Dermis microvascular lymphatic vessel endothelial cell (primary cell): ENCODE measurements at regions not wholly inside any gene's neighbourhood (a gene's known extent, or its start where the extent isn't known, plus 50 kb on each side); places are given as distances from the start of the nearest gene placed in this dataset.
"Not testable (repeated sequence)": the region's sequence is repeated elsewhere in the genome, so short reads cannot be mapped to it uniquely, and the experiment has no call there.

ENCODE experiments used
- DNase-seq, 2 donors: peaks; one replicate each; pipeline versions ENCODE4 v3.0.0 to v3.0.0-alpha.2; 2010; ENCODE audit warnings: low read depth in 2 of 2

DNA sequence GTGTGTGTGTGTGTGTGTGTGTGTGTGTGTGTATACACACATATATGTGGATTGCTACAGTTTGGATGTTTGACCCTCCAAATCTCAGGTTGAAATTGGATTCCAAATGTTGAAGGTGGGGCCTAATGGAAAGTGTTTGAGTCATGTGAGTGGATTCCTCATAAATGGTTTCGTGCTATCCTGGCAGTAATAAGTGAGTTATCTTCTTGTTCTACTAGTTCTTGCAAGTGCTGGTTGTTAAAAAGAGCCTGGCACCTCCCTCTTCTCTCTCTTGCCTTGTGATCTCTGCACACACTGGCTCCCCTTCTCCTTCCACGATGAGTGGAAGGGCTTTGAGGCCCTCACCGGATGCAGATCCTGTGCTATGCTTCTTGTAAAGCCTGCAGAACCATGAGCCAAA lies 344.1 kb downstream of the SH2D1A start:
- DNase-seq, result no peak

DNA sequence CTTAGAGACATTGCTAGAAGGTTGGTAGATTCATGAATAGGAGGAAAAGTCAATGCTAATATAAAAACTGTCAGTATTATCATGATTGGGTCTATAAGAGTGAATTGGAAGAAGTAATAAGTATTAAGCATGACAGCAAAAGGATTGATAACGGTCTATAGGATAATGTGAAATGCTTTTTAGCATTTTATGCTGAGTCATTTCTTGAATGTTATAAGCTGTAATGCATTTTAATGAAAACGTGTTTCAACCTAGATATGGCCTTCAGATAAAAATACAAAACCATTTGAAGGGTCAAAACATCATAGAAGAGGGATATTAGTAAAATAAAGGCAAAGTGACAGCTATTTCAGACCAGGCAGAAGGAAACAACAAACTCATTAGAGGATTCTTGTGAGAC lies 353.5 kb downstream of the SH2D1A start:
- no peak for DNase-seq

GRCh38 chrX:124717537-124717936 lies 371.2 kb downstream of the SH2D1A start:
- DNase-seq, result no peak

GRCh38 chrX:124719060-124719459 lies 372.7 kb downstream of the SH2D1A start:
- DNase-seq, result no peak

GRCh38 chrX:124720532-124720931 lies 374.2 kb downstream of the SH2D1A start:
- no peak for DNase-seq

GRCh38 chrX:124725502-124725901 lies 379.1 kb downstream of the SH2D1A start:
- DNase-seq, result no peak

DNA sequence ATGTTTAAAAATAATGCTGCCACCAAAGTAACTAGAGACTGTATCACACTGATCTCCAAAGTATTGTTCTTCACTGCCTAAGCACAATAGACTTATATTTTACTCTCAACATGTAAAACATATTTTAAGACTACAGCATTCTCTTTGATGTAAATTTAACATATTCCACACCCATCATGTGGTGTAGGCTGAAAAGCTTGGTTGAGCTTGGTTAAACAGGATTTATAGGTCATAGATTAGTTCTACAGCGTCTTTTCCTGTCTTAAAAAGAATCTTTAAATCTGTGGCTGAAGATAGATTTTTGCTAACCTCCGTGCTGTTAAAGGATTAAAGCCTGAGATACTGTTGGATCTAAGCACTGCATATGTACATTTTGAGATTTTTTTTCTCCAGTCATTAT lies 379.9 kb downstream of the SH2D1A start:
- no peak for DNase-seq

DNA sequence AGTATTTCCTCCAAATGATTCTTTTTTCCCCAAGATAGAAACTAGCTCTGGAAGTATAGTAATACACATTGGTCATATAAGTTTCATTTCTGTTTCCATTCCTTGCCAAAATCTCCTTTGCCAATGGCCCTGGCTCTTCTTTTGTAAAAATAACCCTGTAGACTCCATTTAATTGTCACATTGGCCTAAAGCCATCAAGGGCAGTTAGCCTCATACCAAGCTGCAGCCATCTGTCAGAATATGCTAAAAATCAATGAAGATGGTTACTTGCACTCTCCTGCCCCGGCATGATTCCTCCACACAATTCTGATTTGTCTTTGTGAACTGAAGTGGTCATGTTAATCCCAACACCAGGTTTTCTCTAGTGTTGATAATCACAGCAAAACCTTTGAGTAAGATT lies 380.5 kb downstream of the SH2D1A start:
- no peak for DNase-seq

DNA sequence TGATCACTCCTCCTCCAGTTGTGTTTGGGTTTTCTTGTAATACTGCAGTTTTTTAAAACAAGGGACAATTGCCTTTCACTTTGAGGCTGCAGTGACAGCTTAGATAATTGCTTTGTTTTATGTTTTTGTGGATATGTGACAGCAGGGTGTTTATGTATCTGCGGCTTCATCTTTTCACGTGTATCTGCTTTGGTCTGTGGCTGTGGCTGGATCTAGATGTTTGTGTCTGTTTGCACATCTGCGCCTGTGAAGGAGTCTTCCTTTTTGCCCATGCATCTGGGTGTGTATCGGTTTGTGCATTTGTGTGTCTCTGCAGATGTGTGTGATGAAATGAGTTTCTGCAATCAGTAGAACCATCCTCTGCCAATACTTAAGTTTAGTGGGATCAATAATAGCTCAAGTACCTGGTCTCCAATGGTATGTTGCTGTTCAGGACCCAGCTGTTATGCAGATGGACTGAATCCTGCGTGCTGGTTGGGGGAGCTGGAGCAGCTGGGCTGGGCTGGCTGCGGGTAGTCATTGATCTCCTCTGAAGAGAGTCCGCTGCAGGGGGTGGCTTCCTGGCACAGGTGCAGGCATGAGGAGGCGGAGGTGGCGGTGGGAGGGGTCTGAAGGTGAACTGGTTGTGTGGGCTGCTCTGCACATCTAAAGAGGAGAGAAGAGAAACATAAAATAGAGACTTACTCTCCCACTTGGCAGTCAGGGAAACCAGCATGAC lies 390.3 kb downstream of the SH2D1A start:
- DNase-seq, result no peak

DNA sequence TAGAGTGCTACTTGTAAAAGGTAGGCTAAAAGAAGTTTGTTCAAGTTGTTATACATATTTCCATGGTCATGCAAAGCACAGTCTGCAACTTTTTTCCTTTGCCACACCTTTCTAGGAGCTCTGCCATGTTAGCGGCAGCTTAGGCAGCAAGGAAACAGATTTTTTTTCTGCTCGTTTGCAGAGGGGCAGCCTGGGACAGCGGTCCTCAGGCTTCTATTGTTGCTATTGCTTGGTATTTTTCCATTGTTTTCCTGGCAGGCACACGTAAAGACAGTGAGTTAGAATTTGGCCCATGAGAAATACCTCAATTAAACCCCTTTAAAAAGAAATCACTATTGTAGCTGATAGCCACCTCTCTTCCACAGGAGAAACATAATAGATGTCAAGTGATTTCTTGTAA lies 391.4 kb downstream of the SH2D1A start:
- no peak for DNase-seq

DNA sequence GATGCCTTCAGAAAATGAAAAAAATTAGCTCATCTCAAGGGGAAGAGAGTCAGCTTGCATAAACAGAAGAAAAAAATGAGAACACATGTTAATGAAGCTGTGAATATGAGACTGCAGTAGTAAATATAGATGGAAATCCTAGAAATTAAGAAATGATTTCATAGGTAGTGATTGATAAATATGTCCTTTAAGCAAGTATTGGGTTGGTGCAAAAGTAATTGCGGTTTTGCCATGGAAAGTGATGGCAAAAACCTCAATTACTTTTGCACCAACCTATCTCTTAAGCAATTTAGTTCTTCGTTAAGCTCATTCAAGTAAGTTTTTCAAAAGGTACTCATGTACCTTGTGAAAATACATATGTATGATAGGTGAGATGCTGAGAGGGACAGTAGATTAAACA lies 400.9 kb downstream of the SH2D1A start:
- no peak for DNase-seq

DNA sequence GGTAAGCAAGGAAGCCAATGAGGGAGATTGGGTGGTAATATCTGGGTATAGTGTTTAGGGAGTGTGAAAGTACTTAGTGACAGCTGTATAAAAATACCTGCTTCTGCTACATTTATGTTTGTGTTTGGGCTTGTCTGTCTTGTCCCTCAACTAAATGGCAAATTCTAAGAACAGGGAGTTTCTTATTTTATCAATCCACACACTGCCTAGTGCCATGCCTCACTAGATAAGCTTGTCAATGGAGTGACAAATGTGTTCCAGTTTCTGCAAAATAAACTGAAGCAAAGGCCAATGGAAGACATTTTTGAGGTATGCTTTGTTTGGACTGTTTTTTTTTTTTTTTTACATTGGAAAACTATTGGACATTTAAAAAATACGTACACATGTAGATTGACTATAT lies 418.0 kb downstream of the SH2D1A start:
- no peak for DNase-seq

DNA sequence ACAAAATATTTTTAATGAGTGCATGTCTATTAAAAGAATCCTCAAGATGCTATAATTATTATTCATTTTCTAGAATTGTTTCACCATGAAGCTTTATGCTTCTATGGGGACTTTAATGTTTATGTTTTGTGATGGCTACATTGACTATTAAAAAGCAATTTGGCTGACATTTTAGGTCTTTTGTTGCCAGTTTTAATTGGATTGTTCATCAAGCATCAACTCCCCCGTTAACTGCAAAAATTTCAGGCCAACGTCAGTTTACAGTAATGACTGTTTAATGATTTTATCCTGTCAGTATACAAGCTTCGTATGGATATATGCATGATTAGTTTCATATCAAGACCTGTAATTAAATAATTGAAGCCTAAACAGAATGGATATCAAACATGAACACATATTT lies 422.8 kb downstream of the SH2D1A start:
- DNase-seq, result no peak

DNA sequence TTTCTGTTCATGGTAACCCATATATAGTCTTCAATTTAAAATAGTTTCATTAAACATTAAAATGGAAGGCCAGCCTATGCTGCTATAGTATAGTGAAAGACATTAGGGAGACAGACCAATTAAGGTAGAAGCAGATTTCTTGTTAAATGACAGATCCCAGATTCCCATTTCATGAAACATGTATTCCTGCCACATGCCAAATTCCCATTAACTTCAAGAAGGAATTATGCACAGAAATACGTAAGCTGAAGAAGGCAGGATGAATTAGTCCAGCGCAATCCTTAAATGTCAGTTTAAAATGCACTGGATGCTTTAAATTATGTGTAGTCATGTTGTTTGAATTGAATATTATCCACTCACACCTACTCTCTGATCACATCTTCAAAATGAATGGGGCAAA lies 424.9 kb downstream of the SH2D1A start:
- DNase-seq, result no peak

GRCh38 chrX:124788253-124788652 lies 441.9 kb downstream of the SH2D1A start:
- DNase-seq, result not testable (repeated sequence)

DNA sequence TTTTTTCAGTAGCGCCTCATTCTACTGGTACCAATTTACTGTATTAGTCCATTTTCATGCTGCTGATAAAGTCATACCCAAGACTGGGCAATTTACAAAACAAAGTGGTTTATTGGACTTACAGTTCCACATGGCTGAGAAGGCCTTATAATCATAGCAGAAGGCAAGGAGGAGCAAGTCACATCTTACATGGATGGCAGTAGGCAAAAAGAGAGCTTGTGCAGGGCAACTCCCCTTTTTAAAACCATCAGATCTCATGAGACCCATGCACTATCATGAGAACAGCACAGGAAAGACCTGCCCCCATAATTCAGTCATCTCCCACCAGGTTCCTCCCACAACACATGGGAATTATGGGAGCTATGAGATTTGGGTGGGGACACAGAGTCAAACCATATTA lies 443.5 kb downstream of the SH2D1A start:
- DNase-seq, result not testable (repeated sequence)

DNA sequence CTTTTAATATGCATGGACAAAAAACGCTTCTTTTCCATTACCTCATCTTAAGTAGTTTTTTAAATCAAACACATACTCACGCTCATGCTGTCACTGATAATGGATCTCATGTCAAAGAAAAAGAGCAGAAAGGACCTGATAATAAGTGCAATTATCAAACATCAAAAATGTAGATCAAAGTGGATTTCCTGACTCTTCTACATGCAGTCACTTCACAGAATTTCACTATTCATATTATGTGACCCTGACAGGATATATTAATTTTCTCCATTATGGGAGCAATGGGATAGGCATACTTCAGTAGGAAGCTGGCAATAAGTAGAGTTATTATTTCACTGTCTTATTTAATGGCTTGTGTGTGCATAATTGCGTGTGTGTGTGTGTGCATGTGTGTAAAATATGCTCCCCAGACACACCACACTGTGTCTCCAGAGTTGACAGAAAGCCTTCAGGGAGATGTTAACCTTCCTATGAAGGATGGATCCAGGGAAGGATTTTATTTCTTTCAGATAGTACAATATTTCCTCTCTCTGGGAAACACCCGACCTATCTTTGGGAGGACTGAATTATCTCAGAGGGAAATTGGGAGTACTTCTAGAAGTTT lies 445.2 kb downstream of the SH2D1A start:
- no peak for DNase-seq

GRCh38 chrX:124796989-124797388 lies 450.6 kb downstream of the SH2D1A start:
- DNase-seq, result no peak

DNA sequence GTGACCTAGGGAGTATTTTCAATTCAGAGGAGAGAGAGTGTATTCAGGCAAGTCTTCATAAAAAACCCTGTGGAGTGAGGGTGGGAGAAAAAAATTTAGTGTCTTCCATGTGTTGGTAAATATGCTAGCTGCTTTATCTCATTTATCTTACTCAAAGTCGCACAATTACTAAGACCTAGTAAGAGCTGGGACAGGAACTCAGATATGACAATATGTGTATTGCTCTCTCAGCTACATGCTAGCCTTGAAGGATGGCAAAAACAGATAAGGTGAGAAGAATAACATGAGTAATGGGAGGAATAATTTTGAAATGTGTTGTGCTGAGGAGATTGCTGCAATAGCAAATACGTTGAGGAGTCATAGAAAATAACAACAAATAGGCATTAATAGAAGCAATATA lies 458.6 kb downstream of the SH2D1A start:
- DNase-seq, result no peak

DNA sequence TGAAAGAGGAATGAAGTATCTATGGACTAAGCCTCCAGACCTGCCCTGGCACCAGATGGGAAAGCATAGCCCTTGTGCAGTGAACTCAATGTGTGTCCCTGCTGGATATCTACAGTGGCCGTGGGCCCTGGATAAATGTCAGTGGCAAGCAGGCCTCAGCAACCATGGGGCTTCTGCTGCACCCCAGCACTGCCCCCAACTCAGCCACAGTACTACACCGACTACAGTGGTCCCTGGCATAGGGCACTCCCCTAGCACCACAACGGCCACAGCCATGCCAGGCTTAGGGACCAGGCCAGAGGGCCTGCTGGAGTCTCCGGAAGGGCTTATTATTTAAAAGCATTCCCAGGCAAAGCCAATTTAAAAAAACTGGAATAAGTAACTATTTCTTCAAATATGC lies 459.1 kb downstream of the SH2D1A start:
- no peak for DNase-seq

DNA sequence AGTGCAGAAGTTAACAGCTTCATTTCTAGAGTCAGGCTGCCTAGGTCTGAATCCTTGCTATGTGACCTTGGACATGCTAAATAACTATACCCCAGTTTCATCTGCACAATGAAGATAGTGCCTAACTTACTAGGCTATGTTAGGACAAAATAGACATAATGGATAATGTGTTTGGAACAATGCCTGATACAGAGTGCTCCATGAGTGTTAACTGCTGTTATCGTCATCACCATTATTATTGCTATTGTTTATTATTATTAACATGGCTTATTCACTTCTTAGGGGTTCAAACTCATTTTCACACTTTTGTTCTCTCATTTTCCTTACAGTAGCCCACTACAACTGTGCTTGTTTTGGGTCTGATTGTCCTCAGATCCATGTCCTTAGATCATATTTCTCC lies 467.7 kb downstream of the SH2D1A start:
- no peak for DNase-seq

DNA sequence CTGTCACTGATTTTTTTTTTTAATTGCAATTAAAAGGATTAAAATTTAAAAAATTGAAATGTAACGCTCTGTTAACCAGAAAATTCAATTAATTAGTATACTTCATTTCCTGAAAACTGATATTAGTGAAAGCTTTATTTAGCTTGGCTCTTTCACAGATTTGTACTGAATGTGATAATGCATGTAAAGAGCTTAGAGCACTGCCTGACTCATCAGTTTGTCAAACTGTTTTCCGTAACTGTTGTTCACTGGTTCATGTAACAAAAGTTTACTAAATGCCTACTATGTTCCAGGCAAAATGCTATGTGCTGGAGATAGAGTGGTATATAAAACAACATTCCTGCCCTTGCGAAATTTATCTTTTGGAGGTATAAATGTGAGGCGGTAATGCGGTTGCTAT lies 471.7 kb downstream of the SH2D1A start:
- no peak for DNase-seq

- no peak for DNase-seq
These were observed 472.4 kb downstream of the SH2D1A start for GRCh38 chrX:124818764-124819163.

DNA sequence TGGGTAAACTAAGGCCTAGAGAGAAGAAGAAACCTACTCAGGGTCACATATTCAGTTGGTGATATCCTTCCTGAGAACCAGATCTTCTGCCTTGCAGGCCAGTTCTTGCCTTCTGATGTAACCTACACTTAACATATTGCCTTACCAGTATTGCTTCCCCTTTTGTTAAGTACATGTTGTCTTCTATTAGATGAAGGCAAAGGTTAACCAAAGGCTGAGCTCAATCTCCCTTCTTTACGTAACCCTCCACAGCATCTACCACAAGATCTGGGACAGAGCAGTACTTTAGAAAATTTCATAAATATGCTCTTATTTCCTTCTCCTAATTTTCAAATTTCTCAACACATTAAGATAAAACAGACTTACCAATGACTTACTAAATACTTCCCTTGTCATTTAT lies 474.4 kb downstream of the SH2D1A start:
- DNase-seq, result no peak
